Adrenal gland (tissue), 5 donors: ENCODE measurements at regions not wholly inside any gene's neighbourhood (a gene's known extent, or its start where the extent isn't known, plus 50 kb on each side); places are given as distances from the start of the nearest gene placed in this dataset.

Experiments
- POLR2A ChIP-seq, 2 donors: fragments of 450-650 bp; IDR thresholded peaks; one replicate each; pipeline ENCODE4 v1.6.1; 2017; ENCODE audit warnings: antibody characterized with exemption in 2 of 2, mild to moderate bottlenecking in 2 of 2, moderate library complexity in 1 of 2
- TF ChIP-seq, protein P1 (sequence below), 6 experiments: fragments of 450-650 bp in 4 of 6; fragments of 200-600 bp in 2 of 6; sonication (generic) in 1 of 6; IDR thresholded peaks; 1 replicate in 5 of 6; 2 replicates in 1 of 6; pipeline versions ENCODE4 v1.5.1 to v1.8.0; 2016 to 2021; ENCODE audit warnings: antibody characterized with exemption in 6 of 6, mild to moderate bottlenecking in 2 of 6, moderate library complexity in 1 of 6
- donor health status: DM: no; HTN: no; CAD: no.

DNA sequence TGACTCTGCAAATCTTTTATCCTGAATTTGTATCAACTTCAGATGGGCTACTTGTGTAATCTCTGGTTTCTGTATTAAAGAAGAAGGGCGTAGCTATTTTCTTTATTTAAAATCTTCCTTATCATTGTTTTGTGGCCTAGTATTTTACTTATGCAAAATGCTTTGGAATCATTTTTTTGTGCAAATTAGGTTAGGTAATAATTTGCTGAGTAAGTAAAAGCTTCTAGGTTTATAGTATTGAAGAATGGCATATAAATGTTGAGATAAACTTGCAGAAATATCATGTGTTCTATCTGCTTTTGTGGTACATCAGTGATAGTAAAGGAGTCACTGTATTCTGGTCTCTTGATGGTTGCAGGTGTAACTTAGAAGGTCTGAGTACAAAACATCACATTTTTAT is 197.2 kb upstream of the IL15 start:
- TF ChIP-seq, protein P1, sequence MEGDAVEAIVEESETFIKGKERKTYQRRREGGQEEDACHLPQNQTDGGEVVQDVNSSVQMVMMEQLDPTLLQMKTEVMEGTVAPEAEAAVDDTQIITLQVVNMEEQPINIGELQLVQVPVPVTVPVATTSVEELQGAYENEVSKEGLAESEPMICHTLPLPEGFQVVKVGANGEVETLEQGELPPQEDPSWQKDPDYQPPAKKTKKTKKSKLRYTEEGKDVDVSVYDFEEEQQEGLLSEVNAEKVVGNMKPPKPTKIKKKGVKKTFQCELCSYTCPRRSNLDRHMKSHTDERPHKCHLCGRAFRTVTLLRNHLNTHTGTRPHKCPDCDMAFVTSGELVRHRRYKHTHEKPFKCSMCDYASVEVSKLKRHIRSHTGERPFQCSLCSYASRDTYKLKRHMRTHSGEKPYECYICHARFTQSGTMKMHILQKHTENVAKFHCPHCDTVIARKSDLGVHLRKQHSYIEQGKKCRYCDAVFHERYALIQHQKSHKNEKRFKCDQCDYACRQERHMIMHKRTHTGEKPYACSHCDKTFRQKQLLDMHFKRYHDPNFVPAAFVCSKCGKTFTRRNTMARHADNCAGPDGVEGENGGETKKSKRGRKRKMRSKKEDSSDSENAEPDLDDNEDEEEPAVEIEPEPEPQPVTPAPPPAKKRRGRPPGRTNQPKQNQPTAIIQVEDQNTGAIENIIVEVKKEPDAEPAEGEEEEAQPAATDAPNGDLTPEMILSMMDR (IDR thresholded peaks at IDR 0.05), result no peak
- no peak for TF ChIP-seq POLR2A (IDR thresholded peaks at IDR 0.05)
